ENCODE measurements at regions not wholly inside any gene's neighbourhood (a gene's known extent, or its start where the extent isn't known, plus 50 kb on each side); places are given as distances from the start of the nearest gene placed in this dataset.

DNA sequence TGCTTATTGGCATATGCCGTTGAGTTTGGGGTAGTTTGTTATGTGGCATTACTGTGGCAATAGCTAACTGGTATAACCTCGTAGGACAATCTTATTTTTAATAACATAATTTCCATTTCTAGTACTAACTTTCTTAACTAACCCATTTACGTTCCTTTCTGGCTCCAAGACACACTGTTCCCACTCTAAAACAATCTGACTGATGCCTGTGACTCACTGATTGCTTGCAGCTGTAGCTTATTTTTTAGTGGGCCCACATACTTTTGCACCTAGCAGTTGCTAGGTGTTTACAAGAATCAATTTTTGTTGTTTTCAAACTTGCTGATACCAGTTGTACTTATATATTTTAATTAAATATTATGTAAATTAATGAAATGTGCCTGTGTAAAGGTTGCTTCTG lies 52.2 kb downstream of the FAT3 start:
- DNase-seq: no peak

- no peak for DNase-seq
Measured at GRCh38 chr11:92277871-92278270, 53.3 kb downstream of the FAT3 start.

GRCh38 chr11:92278791-92279433 lies 54.3 kb downstream of the FAT3 start:
- DNase-seq: no peak

DNA sequence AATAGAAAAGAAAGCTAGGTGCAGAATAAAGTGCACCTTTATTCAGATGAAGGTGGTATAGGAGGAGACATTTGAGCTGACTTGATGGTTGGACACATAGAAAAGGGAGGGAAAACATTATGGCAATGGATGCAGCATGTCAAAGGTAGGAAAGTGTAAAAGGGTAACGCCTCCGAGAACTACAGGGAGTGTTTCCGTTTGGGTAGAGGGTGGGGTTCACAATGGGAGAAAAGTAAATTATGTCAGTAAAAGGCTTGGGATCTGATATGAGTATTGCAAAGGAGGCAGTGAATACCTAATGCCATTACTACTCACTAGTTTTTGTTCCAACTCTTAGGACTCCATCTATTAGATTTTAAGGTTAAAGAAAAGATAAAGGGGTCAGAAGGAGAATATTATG lies 59.5 kb downstream of the FAT3 start:
- DNase-seq: no peak

DNA sequence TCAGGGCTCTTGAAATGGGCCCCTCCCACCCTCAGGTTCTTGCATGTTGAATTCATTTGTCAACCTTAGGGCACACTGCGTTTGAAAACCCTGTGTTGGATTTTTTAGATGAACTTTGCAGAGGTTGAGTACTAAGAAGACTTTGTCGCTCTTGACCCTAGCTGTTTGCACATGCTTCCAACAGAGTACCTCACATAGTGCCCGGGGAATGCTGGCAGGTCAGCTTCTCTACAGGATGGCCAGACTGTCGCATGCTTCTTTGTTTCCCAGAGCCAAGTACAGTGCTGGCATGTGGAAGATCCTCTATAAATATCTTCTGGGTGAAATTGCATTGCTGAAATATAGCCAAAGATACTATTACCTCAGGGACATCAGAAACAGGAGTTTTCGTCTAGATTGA lies 59.9 kb downstream of the FAT3 start:
- DNase-seq: no peak

DNA sequence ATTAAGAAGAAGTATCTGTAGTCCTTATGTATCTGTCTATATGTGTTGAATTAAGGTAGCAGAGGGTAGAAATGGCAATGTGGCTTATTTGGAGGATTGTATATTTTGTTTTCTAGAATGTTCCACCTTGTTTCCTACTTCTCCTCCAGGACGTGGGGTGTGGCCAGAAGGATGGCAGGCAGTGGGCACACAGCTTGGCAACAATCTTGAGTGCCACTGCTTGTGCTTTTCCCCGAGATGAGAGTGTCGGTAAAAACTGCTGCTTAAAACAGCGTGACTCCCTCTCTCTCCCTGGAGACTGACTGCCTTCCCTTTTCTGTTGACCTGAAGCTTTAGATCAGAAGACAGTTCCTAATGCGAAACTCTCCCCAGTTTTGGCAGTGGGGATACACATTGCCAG lies 61.2 kb downstream of the FAT3 start:
- DNase-seq: no peak

GRCh38 chr11:92286709-92287108 lies 62.1 kb downstream of the FAT3 start:
- no peak for DNase-seq

DNA sequence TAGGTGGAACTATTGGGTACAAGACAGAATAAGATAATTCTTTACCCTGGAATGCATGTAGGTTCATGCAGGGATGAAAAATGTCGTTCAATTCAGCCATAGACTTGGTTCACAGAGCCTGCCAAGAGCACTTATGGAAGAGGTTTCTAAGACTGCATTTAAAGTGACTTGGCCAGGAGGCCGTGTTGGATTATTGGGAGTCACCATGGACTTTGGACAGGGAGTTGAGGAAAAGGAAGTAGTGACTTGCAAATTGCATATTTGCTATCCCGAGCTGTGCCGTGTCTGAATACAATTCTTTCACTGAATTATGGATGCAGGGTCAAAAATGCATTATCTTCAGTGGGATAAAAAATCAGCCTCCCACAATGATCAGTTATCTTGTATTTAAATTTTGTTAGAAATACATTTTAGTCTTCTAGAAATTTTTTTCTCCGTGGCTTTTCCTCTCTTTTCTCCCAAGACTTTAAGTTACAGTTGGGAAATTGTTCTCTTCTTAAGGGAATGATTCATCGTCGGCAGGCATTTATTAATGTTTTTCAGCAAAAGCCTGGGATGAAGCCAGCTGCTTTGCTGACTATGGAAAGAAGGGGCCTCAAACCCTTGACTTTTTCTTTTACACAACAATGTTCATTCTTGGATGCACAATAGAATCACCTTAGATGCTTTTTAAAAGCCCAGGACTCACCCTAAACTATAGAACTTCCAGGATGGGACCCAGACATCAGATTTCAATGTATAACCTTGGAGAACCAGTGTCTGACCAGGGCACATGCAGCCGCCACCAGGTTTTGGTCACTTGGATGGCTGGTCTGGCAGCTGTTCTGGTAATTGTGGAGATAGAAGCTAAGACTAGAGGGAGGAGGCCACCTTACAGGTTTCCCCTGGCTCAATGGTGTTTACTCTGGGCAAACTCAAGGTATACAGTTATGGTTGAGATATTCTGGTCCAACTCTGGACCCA lies 70.8 kb downstream of the FAT3 start:
- DNase-seq: no peak

DNA sequence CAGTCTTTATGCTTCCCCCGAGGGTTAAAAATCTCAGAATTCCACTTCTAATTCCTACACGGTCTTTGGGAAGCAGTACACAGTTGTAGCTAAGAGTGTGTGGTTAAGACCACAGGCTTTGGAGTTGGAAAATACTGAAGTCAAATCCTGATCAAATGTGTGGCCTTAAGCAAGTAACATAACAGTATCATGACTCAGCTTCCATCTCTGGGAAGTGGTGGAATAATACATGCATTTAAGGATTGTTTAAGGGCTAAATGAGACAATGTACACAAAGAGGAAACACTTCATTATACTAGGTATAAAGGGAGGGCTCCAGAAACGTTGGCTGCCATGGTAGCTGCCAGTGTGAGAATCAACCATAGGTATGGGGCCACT lies 71.5 kb downstream of the FAT3 start:
- no peak for DNase-seq

DNA sequence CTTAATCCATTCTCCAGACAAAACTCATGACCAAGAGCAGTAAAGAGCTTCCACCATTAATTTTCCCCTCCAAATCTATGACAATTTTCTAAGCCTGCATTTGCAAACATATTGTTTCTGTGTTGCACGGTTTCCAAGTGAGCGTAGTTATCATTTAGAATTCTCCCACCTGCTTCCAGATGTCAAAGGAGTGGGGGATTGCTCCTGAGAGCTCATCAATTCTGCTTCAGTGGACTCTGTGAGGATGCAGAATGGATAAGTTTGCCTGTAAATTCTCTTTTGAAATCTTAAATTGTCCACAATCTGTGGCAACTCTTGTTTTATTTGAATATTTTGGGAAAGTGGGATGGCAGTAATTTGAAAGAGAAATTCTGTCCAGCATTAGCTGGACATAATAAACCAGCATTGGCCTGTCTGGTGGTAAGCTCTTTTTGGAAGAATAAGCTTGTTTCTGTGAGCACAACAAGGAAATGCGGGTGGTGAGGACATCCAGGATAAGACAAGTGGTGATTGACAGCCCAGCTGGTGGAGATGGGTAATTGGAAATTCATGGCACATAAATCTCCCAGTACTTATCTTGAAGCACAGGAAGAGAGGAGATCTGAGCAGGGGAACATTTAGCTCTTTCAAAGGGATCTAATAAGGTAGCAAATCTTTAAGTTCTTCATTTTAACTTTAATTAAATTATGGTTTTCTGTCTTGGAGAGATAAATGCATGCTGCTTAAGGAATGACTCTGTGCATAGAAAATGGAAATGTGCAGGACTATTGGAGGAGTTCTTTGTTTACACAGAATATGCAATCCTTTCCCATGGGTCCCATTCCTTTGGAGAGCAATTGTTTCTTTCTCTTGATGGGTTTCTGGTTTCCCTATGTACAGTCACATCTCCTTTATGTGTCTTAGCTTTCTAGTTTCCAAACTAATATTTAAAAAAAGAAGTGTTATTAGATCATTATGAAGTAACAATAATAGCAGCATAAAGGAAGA lies 73.2 kb downstream of the FAT3 start:
- DNase-seq: no peak

DNA sequence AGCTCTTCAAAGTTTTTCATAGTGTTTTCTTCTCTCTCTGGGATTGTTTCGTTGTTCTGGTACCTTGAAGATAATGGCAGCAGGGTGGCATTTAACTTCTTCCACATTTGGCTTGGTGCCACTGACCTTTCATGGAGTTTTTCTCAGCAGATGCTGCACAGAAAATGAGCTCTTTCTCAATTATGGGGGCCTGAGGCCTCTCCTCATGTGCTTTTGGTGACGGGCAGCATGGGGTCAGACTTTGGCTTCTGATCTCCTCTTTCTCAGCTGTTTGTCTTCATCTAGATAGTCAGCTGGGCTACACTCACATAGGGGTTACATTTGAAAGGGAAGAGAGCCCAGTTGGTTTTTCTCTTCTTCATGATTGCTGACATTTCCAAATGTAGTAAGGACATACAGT lies 76.3 kb downstream of the FAT3 start:
- DNase-seq: no peak

DNA sequence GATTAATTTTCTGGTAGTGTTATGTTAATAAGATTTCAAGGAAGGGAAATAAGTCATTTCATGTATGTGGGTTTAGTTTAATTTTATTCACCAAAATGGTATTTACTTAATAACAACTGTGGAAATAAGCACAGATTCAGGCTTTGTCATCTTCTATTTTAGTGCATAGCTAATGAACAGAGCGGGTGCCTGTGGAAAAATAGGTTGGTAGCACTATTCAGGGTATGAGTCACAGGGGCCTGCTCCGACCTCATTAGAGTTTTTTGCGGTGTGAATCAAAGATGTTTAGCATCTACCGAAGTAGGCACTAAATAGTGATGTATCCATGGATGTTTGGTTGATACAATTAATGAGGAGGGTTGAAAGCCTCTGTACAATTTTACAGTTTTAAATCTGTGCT lies 78.2 kb downstream of the FAT3 start:
- DNase-seq: no peak

DNA sequence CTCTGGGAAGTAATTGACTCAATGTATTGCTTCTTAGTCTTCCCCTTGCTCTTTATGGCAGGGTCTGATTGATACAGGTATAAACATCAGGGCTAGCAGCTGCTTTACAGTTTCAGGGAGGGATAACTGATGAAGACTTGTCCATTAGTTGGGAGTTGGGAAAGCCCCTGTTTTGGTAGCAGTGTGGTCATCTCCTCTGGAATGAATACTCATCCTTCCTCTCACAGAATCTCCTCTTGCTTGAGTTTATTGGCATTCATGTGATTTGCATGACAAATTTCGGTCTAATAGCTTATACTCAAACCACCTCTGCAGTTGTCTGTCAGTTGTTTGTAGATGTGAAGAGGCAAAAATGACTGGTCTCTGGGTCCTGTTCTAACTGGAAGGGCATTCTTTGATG lies 79.7 kb downstream of the FAT3 start:
- no peak for DNase-seq

DNA sequence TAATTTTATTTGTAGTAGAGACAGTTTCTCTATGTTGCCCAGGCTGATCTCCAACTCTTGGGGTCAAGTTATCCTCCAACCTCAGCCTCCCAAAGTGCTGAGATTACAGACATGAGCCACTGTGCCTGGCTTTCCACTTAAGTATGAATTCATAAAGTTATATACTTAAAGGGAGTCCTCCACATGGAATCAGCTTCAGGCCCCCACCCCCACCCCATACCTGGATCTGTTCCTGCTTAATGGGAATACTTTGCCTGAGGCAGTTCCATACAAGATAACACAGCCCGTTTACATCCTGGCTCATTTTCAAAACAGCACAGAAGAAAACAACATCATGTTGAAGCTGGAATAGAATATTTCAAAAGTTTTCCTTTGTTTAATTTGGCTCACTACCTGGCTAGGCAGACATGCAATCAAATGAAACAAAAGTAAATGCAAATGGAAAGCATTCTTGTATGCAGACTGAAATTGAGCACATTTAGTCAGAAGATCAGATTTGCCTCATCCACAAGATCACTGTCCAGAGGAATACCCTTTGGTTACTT lies 82.4 kb downstream of the FAT3 start:
- no peak for DNase-seq

- DNase-seq: no peak
Measured at GRCh38 chr11:92308366-92308765, 83.7 kb downstream of the FAT3 start.

- no peak for DNase-seq
Measured at GRCh38 chr11:92311616-92312449, 87.2 kb downstream of the FAT3 start.

- no peak for DNase-seq
Measured at GRCh38 chr11:92313784-92314183, 89.2 kb downstream of the FAT3 start.

GRCh38 chr11:92314499-92314898 lies 89.9 kb downstream of the FAT3 start:
- no peak for DNase-seq

DNA sequence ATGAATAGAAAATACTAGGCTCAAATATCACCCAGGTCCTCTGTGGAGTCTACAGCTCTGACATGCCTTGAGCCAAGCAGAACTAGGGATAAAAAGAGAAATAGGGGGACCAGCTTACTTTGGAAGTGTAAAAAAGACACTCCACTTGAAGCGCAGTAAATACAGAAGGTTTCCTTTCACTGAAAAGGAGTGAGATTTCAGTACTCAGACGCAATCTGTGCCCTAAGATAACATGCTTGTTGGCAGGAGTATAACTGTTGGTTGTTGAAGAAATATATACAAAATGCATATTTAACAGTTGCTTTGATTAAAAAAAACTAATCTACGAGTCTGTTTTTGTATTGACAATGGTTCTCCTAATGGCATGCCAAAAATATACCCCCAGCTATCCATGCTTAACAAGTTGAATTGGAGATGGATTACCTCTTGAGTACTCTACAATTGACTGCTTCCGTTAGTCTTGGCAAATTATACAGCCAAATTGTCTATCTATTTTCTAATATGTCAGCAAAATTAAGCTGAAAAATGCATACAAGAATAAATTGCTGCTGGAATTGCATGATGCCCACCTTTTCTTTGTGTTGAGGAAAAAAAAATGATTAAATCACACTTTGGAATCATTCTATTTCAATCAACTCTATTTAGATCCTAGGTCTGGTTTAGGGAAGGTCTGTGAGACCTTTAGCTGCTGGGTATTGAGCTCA lies 91.6 kb downstream of the FAT3 start:
- no peak for DNase-seq

DNA sequence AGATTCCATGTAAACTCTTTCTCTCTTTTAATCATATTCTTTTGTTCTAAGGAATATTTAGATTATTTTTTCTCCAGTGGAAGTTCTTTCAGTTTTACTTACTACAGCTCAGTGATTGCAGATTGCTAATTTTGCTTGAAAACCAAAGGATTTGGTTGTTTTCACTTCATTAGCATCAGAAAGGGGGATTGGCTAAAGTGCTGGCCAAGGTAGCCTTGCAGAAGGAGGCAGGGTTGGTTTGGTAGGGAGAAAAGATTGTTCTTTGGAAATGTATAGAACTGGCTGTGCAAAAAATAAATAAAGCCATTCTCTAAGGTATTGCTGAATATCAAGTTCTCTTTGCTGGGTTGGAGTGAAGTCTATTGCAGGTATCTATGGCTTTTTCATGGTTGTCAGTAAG lies 92.6 kb downstream of the FAT3 start:
- DNase-seq: no peak

DNA sequence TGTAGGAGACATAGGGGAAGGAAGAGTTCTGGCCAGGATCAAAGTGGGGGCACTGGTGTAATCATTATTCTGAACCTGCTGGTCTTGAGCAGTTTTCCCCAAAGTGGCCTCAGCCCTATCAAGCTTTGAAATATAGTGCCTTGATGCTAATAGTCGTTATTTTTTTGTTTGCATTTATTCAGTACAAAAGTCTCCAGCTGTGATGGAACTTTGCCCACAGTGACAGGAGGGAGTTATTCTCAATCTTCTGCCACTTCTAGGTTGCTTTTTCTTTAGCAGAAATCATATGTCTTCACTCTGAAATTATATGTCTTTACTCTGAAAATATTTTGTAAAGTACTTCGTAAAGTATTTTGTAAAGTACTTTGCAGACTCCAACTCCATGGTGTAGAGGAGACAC lies 93.1 kb downstream of the FAT3 start:
- no peak for DNase-seq
